ENCODE measurements at regions not wholly inside any gene's neighbourhood (a gene's known extent, or its start where the extent isn't known, plus 50 kb on each side); places are given as distances from the start of the nearest gene placed in this dataset.

DNA sequence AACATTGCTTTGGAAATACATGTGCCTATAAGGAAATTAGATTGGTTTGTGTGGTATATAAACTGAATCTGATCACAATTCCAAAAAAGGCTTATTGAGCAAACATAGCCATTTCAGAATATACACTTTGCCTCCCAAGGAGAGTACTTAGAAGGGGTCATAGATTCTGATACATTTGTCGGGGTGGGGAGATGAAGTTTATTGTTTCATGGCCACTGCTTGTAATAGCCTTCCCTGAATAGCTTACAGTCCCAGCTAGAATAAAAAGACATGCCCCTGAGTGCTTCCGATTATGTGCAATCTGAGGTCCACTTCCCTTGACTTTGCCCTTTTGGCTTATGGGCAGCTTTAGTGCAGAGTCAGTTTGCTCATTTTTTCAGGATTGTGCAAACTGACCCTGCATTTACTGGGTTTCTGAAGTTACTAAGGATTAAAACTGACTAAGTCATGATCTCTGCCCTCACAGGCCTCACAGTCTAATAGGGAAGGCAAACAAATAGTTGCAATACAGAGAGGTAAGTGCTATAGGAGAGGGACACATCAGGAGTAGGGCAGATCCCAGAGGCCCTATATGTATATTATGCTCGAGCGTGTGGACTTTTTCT, 184.2 kb downstream of the BLID start:
- TF ChIP-seq, protein P1, sequence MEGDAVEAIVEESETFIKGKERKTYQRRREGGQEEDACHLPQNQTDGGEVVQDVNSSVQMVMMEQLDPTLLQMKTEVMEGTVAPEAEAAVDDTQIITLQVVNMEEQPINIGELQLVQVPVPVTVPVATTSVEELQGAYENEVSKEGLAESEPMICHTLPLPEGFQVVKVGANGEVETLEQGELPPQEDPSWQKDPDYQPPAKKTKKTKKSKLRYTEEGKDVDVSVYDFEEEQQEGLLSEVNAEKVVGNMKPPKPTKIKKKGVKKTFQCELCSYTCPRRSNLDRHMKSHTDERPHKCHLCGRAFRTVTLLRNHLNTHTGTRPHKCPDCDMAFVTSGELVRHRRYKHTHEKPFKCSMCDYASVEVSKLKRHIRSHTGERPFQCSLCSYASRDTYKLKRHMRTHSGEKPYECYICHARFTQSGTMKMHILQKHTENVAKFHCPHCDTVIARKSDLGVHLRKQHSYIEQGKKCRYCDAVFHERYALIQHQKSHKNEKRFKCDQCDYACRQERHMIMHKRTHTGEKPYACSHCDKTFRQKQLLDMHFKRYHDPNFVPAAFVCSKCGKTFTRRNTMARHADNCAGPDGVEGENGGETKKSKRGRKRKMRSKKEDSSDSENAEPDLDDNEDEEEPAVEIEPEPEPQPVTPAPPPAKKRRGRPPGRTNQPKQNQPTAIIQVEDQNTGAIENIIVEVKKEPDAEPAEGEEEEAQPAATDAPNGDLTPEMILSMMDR (conservative IDR thresholded peaks at IDR 0.05), result no peak
- no peak for TF ChIP-seq EZH2 (IDR thresholded peaks at IDR 0.05; ENCODE audit: low read depth)
